ENCODE measurements at regions not wholly inside any gene's neighbourhood (a gene's known extent, or its start where the extent isn't known, plus 50 kb on each side); places are given as distances from the start of the nearest gene placed in this dataset.
"Not testable (repeated sequence)": the region's sequence is repeated elsewhere in the genome, so short reads cannot be mapped to it uniquely, and the experiment has no call there.

DNA sequence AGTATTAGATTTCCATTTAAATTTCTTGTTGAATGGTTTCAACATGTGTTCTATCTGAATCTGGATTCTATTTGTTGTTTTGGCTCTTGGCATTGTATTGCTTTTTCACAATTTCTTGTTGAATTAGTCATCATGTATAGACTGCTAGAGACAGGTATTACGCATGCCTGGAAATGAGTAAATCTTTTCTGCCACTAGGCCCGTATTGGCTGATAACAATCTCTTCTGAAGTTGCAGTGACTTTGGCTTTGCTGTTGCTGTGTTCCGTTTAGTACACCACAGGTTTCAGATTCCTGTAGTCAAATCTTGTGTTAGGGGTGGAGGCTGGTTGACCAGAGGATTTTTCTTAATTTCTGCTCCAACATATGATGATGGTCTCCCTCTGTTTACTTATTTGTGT lies 1339.4 kb downstream of the GRIK2 start:
- no peaks in the 10 kb centered on the region for H3K4me1 ChIP-seq (ENCODE audit: control insufficient read depth, insufficient read depth, low read length)
- no peaks in the 10 kb centered on the region for H3K9me3 ChIP-seq (ENCODE audit: control insufficient read depth, insufficient read depth, low read depth, low read length)
- no peak for TF ChIP-seq POLR2AphosphoS5 (IDR thresholded peaks at IDR 0.05; ENCODE audit: low read depth, low read length)
- no peak for TF ChIP-seq SIN3A (IDR thresholded peaks at IDR 0.05; ENCODE audit: borderline replicate concordance, insufficient read depth, low read depth, low read length)
- TF ChIP-seq, protein P1, sequence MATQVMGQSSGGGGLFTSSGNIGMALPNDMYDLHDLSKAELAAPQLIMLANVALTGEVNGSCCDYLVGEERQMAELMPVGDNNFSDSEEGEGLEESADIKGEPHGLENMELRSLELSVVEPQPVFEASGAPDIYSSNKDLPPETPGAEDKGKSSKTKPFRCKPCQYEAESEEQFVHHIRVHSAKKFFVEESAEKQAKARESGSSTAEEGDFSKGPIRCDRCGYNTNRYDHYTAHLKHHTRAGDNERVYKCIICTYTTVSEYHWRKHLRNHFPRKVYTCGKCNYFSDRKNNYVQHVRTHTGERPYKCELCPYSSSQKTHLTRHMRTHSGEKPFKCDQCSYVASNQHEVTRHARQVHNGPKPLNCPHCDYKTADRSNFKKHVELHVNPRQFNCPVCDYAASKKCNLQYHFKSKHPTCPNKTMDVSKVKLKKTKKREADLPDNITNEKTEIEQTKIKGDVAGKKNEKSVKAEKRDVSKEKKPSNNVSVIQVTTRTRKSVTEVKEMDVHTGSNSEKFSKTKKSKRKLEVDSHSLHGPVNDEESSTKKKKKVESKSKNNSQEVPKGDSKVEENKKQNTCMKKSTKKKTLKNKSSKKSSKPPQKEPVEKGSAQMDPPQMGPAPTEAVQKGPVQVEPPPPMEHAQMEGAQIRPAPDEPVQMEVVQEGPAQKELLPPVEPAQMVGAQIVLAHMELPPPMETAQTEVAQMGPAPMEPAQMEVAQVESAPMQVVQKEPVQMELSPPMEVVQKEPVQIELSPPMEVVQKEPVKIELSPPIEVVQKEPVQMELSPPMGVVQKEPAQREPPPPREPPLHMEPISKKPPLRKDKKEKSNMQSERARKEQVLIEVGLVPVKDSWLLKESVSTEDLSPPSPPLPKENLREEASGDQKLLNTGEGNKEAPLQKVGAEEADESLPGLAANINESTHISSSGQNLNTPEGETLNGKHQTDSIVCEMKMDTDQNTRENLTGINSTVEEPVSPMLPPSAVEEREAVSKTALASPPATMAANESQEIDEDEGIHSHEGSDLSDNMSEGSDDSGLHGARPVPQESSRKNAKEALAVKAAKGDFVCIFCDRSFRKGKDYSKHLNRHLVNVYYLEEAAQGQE (IDR thresholded peaks at IDR 0.05; ENCODE audit: insufficient read depth in 1 of 2, low read depth in 2 of 2, low read length in 1 of 2), result no peak
- TF ChIP-seq TCF7L2 (IDR thresholded peaks at IDR 0.05; ENCODE audit: low read depth, low read length), result no peak
- TF ChIP-seq, protein P2, sequence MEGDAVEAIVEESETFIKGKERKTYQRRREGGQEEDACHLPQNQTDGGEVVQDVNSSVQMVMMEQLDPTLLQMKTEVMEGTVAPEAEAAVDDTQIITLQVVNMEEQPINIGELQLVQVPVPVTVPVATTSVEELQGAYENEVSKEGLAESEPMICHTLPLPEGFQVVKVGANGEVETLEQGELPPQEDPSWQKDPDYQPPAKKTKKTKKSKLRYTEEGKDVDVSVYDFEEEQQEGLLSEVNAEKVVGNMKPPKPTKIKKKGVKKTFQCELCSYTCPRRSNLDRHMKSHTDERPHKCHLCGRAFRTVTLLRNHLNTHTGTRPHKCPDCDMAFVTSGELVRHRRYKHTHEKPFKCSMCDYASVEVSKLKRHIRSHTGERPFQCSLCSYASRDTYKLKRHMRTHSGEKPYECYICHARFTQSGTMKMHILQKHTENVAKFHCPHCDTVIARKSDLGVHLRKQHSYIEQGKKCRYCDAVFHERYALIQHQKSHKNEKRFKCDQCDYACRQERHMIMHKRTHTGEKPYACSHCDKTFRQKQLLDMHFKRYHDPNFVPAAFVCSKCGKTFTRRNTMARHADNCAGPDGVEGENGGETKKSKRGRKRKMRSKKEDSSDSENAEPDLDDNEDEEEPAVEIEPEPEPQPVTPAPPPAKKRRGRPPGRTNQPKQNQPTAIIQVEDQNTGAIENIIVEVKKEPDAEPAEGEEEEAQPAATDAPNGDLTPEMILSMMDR (IDR thresholded peaks at IDR 0.05), result no peak
- peak overlapping the region; percentile 23; the same call in 1 of the 2 replicates for H3K27ac ChIP-seq (ENCODE audit: low read length)
- no TSS peak for BruUV-seq (replicated peaks)
- no peak overlapping the region for H3K4me3 ChIP-seq (ENCODE audit: low read depth in 2 of 2, low read length in 2 of 2)
- no peak for DNase-seq (ENCODE audit: low read depth, low spot score)
- ATAC-seq, result no peak
- POLR2A ChIA-PET, result no interaction called here
- no peaks in the 10 kb centered on the region for H3K27me3 ChIP-seq (ENCODE audit: control insufficient read depth, insufficient read depth, low read length)
- in situ Hi-C loops (cut with HindIII; ENCODE audit: low pct_unique_long_range_greater_than_20kb, low sequenced_read_pairs) (no loop called here), intact Hi-C loops (cut with micrococcal nuclease; ENCODE audit: unreplicated experiment) (no loop called here)
- CTCF ChIA-PET, result no interaction called here
- no peaks in the 10 kb centered on the region for H3K36me3 ChIP-seq (ENCODE audit: control insufficient read depth, insufficient read depth, low read length)

- H3K36me3 ChIP-seq (ENCODE audit: control insufficient read depth, insufficient read depth, low read length); in situ Hi-C loops (cut with HindIII; ENCODE audit: low pct_unique_long_range_greater_than_20kb, low sequenced_read_pairs); H3K4me3 ChIP-seq (ENCODE audit: low read depth in 2 of 2, low read length in 2 of 2); BruUV-seq (replicated peaks); intact Hi-C loops (cut with micrococcal nuclease; ENCODE audit: unreplicated experiment); ATAC-seq; H3K27ac ChIP-seq (ENCODE audit: low read length); DNase-seq (ENCODE audit: low read depth, low spot score); POLR2A ChIA-PET; H3K9me3 ChIP-seq (ENCODE audit: control insufficient read depth, insufficient read depth, low read depth, low read length); H3K27me3 ChIP-seq (ENCODE audit: control insufficient read depth, insufficient read depth, low read length); H3K4me1 ChIP-seq (ENCODE audit: control insufficient read depth, insufficient read depth, low read length); CTCF ChIA-PET: not testable (repeated sequence)
Measured at GRCh38 chr6:102722086-102722485, 1328.6 kb downstream of the GRIK2 start.

GRCh38 chr6:102717737-102718456 lies 1324.4 kb downstream of the GRIK2 start:
- no peak for DNase-seq (ENCODE audit: low read depth, low spot score)
- ATAC-seq, result no peak
- no peak overlapping the region for H3K4me3 ChIP-seq (ENCODE audit: low read depth in 2 of 2, low read length in 2 of 2)
- in situ Hi-C loops (cut with HindIII; ENCODE audit: low pct_unique_long_range_greater_than_20kb, low sequenced_read_pairs) (no loop called here), intact Hi-C loops (cut with micrococcal nuclease; ENCODE audit: unreplicated experiment) (no loop called here)
- H3K4me1 ChIP-seq (ENCODE audit: control insufficient read depth, insufficient read depth, low read length), result no peaks in the 10 kb centered on the region
- BruUV-seq (replicated peaks), result no TSS peak
- POLR2A ChIA-PET, result no interaction called here
- CTCF ChIA-PET, result interaction anchor here (0.6 kb wide), 1 partner anchor 16 kb away, joined by 4 read pairs; no protein-coding TSS in a partner anchor
- no peaks in the 10 kb centered on the region for H3K9me3 ChIP-seq (ENCODE audit: control insufficient read depth, insufficient read depth, low read depth, low read length)
- no peaks in the 10 kb centered on the region for H3K36me3 ChIP-seq (ENCODE audit: control insufficient read depth, insufficient read depth, low read length)
- H3K27me3 ChIP-seq (ENCODE audit: control insufficient read depth, insufficient read depth, low read length), result no peaks in the 10 kb centered on the region
- TF ChIP-seq POLR2AphosphoS5 (IDR thresholded peaks at IDR 0.05; ENCODE audit: low read depth, low read length) (no peak), TCF7L2 (IDR thresholded peaks at IDR 0.05; ENCODE audit: low read depth, low read length) (no peak), SIN3A (IDR thresholded peaks at IDR 0.05; ENCODE audit: borderline replicate concordance, insufficient read depth, low read depth, low read length) (no peak)
- TF ChIP-seq, protein P2 (IDR thresholded peaks at IDR 0.05), result no peak
- TF ChIP-seq, protein P1 (IDR thresholded peaks at IDR 0.05; ENCODE audit: insufficient read depth in 1 of 2, low read depth in 2 of 2, low read length in 1 of 2), result no peak
- H3K27ac ChIP-seq (ENCODE audit: low read length), result no peak overlapping the region

Measured in Panc1 (cell line).